Suppressor macrophage treated with lipopolysaccharide for 4 hours (primary cell): ENCODE measurements at regions not wholly inside any gene's neighbourhood (a gene's known extent, or its start where the extent isn't known, plus 50 kb on each side); places are given as distances from the start of the nearest gene placed in this dataset.

Experiments
- DNase-seq: peaks from one replicate; pipeline ENCODE4 v3.0.0-alpha.2; 2020

DNA sequence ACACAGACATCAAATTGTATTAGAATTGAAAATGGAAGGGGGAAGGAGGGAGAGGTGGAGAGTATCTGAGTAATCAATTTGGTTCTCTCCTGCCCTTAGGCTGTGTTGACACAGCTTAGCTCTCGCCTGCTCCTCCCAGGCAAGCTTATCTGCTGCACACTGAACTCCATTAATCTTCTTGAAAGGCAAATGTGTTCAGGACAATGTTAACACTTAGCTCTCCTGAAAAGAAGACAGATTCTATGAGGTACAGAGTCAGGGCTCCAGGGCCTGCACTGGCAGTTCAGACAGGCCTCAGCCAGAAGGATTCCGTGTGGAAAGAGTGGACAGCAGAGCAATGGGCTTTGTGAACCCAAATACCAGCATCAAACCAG lies 430.0 kb upstream of the TNP1 start:
- DNase-seq = no peak

DNA sequence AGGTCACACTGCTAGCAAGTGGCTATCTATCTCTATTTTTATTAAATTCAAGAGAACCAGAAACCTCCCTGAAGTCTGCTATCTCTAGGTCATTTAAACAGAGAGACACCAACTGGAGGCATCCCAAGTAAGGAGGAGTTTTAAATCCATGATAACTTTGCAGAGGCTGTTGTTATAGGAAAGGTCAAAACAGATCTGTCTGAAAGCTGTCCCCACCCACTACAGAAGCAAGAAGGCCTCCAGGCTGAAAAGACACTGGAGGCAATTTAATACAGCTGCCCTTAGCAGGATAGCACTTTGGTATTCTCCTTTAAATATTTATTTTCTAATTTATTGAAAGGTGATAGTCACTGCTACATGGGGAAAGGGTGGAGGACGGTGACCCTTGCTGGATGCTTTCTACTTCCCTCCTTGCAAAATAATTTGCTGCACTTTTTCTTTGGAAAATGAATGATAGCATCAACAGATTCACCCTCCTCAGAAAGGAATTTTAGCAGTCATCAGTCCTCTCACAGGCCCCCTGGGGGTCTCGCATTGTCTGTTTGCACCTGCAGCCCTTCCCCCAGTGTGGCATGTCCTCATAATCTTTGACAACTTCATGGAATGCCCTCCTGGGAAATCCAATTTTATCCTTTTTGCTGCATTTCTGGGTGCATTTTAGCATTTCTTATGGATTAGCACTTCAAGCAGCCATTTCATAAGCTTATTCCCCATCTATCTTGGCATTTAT lies 429.5 kb upstream of the TNP1 start:
- DNase-seq = no peak

DNA sequence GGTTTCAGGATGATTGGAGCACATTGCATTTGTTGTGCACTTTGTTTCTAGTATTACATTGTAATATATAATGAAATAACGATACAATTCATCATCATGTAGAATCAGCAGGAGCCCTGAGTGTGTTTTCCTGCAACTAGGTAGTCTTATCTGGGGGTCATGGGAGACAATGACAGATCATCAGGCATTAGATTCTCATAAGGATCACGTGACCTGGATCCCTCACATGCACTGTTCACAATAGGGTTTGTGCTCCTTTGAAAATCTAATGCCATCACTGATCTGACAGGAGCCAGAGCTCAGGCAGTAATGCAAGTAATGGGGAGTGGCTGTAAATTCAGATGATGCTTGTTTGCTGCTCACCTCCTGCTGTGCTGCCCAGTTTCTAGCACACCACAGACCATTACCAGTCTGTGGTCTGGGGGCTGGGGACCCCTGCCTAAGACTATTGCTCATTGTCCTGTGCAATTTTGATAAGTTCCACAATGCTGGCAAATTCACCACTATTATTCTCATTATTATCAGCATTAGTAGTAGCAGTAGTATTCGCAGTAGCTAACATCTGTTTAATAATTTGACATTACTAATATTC lies 428.7 kb upstream of the TNP1 start:
- no peak for DNase-seq

DNA sequence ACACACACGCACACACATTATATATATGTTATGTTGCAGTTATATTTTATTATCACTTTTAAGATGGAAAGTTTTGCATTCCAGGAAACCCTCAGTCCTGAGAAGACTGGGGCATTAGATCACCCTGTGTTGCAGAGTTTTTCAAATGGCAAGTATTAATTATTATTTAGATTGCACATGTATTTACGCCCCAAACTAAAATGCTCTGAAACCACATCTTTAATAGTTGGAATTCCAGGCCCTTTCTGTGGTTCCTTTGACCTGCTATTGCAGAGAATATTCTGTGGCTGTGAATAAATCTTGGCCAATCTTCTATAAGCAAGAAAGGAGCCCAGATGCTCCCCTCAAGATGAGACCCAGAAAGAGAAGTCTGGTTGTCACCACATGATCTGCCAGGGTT lies 427.0 kb upstream of the TNP1 start:
- DNase-seq = no peak

DNA sequence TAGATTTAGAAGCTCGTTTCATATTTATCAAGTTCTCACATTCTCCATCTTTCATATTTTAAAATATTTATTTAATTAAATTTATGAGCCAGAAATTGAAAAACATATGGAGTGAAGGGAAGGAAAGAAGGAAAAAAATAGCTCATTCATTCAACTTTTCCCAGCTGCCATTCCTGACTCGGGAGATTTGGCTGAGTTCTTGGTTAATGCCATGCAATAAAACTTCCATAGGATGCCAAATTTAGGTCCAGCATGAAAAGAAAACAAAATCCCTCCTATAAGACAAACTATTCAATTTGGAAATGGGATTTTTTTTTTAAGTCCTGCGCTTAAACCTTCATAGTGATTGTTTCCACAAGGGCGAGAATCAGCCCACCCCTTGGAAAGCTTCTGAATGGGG lies 426.1 kb upstream of the TNP1 start:
- DNase-seq = no peak

DNA sequence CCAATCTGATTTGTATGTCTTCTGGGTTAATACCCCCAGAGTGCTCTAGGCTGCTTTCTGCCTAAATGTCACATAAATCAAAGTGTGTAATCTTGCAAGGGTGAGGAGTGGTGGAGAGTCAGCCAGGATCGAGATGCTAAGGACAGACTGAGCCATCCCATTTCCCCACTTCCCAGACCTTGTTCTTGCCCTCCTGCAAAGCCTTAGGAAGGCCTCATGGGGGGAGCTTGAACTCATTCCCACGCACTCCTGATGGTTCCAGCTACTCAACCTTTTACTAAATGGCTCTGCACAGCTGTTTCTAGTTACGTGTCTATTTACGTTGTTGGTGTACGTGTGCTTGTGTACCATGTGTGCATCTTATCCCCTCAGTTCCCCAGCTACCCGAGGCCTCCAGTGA lies 423.6 kb upstream of the TNP1 start:
- no peak for DNase-seq

DNA sequence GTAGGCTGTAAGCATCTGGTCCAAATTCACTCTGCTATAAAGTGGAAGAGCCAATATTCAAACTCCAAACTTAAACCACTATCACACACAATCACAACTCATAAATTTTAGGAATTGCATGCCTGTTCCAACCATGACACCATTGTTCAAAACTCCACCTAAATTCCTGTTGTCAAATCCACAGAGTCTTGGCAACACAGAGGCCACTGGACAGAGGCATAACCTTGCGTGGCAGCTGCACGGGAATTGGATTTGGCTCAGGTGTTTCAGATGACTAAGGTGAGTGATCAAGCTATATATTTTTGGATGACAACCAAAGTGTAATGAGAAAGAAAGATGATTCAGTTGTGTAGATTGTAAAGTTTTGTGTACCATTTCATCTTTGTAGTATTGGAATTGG lies 422.7 kb upstream of the TNP1 start:
- DNase-seq = no peak

DNA sequence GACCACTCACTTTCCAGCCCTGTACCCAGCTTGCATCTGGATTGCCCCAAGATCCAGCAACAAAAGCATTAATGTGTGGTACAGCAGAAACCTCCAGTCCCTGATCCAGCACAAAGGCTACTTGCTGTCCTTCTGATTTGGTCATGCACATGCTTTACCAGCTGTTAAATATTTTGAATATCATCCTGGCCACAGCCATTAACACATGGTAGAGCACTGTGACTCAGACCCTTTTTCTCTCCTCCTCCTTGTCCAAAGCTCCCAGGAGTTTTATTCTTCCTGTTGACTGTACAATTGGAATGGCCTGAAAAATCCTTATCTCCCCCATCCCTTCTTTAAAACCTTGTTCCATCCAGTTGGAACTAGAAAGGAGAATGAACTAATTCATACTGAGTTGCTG lies 419.7 kb upstream of the TNP1 start:
- DNase-seq = no peak

DNA sequence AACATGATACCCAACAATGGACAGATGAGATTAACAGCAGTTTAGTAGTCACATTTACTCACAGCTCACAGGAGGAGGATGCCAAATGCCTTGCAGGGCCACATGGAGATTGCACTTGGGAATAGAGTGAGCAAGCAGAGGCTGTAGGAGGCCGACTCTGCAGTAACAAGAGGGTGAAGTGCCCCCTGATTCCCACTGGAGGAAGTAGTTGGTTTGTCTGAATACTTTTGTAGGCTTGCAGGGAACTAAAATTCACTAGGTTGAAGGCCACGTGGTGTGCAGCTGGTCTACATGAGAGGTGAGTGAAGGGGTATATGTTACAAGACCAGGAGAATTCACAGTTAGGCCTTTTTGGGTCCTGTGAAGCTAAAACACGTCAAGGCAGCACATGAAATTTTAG lies 419.3 kb upstream of the TNP1 start:
- DNase-seq = no peak

DNA sequence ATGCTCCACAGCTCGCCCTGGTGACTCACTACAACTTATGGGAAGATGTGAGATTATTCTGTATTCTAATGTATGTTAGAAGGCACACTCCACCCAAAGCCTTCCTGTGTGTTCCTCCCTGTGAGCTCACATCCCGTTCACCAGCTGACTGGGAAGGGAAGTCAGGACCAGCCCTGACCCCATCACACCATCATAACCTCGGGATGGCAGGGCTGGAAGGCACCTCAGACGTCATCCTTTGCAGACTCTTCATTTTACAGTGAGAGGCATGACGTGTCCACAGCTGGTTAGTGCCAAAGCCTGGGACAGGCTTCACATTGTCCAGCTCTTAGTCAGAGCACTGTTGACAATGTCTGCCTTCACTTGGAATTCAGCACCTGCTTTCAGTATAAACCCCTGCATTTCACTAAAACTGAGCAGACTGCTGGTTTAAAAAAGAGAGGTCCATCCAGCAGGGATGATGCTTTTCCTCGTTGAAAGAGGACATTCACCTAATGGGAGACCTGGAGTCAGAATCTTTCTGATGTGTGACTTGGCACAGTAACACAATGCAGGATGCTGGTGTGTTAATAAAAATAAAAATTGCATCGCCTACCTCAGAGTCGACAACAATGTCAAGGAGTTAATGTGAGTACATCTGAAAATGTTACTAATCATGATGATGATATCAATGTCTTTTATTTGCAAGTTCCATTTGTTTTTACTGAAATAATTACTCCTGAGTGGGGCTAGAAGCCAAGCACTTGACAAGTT lies 418.0 kb upstream of the TNP1 start:
- no peak for DNase-seq

DNA sequence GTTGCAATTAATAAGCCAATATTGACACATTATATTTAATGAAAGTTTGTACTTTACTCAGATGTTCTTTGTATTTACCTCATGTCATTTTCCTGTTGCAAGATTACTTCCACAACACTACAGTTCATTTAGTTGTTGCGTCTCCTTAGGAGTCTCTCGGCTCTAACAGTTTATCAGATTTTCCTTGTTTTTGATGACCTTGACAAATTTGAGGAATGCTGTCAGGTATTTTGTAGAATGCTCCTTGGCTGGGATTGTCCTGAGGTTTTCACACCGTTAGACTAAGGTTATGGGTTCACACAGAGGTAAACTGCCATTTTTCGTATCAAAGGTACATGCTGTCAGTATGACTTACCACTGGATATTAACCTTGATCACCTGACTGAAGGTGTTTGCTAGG lies 416.6 kb upstream of the TNP1 start:
- DNase-seq = no peak

DNA sequence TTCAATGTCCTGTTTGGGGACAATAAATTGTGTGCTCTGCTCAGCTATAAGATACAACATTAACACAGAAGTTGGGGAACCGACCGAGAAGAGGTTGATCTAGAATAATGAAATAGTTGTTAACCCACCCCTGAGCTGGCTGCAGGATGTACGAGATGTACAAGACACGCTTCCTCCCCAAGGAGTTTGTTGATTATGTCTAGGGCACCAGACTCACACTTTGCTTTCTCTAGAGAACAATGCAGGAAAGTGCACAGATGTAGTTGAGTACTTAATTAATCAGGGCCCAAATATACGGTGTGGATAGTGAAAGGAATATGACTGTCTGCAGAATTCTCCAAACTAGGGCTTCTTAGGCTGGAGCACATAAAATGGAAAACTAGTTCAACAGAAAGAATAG lies 415.2 kb upstream of the TNP1 start:
- no peak for DNase-seq

DNA sequence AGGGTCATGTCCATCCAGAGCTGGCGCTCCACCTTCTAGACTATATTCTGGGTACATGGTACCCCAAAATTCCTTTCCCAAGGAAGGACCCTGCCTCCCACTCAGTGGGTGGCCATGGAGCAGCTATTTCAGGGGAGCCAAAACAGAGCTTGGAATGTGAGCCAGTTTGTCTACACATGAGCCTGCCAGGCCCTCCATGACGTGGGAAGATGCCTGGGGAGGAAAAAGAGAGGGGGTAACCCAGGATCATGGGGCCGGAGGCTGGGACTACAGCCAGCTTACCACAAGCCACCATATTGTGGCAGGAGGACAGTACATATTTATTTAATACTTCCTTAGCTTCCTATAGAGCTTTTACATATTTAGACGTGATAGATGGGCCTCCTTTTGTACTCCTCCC lies 414.7 kb upstream of the TNP1 start:
- no peak for DNase-seq

DNA sequence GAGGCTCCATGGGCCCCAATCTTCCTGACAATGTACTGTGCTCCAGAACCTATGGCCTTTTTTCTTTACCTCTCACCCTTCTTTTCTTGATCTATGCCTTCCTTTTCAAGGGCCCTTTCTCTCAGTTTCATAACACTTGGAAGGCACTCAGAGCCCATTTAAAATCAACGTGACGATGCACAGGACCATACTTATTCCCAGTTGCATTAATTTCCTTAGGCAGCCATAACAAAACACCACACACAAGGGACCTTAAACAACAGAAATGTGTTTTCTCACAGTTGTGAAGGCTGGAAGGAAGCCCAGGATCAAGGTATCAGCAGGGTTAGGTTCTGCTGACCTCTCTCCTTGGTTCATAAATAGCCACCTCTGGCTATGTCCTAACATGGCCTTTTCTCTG lies 414.0 kb upstream of the TNP1 start:
- DNase-seq = no peak

DNA sequence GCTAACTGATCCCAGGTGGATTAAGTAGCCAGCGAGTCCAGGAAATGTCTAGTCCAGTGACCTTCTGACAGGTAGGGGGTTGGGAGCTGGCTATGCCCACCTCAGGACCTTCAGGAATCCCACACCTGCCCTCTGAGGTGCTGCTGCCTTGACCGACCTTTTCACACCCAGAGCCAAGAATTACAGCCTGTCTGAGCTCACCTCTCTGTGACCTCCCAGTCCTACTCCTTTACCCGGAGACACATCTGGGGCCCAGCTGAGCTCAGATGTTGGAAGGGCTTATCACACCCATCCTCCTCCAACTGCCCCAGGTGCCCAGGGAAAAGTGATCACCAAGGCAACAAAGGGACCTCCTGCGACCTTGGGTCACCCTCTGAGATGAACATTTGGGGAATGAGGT lies 413.3 kb upstream of the TNP1 start:
- DNase-seq = no peak

DNA sequence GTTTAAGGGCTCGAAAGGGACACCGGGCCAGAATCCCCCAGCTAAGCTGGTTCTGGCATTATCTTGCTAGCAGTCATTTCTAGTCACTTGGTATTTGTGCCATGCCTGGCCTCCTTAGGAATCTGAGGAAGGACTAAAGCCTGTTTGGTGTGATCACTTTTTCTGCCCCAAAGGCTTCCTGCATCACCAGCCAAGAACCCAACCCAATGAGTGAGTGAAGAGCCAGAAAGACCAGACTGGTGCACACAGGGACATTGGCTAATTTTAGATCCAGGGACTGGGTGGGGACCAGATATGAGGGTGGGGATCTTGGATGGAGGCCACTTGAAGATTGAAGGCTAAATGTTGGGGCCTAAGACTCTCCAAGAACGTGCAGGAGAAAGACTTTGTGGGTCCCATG lies 411.9 kb upstream of the TNP1 start:
- DNase-seq = no peak

DNA sequence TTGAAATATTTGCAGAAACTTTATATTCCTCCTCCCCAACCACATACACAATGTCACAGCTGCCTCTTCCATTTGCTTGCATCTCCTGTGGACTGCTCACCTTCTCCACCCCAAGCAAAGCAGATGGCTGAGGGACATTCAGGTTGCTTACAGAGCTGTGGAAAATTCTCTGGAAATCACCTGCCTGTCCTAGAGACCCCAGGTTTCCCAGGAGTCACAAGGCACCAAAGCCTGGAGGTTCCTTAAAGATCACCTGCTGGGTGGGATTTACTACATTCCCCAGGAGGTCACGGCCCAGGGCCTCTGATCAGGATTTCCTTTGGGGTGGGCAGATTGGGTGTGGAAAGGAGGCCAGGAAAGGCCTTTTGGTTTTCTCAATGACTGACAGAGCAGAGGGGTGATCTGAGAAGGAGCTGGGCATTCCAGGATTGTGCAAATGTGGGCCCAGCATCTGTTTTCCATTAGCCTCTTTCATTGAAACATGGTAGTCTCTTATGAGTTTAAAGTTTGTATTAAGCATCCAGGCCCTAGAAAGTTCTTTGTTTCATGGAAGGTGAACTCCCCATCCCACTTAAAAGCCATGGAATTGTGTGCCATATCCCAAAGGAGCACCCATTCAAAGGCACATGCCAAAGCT lies 410.7 kb upstream of the TNP1 start:
- DNase-seq = no peak

DNA sequence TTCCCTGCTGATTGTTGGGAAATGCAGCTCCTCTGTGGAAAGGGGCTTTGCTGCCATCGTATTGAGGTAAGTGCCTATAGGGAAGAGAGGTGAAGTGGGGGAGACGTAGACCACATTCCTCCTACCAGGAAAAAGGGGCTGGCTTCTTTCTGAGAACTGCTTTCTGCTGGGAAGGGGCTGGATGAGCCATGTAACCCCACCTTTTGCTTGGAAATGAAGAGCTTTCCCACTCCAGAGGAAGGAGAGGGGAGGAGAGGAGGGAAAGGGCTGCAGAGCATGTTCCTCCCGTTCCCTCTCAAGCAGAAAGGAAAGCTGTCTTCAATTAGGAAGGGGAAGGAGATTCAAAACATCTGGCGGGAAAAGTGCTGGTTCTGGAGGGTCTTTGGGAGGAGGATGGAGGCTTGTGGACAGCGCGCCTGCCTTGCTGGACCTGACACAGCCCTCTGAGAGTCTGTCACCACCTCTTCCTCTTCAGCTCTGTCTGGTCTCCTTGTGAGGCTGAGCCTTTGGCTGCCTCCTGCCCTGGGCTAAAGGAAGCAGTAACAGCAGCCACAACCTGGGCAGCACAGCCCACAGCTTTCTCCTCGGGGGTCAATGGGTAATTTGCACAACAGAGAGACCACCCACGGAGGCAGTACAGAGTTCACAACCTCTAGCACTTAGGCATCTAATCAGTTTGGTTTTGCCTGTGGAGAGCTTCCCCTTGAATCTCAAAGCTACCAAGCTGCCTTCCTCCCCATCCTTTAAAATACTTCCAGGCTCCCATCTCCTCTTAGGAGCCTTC lies 410.0 kb upstream of the TNP1 start:
- no peak for DNase-seq

DNA sequence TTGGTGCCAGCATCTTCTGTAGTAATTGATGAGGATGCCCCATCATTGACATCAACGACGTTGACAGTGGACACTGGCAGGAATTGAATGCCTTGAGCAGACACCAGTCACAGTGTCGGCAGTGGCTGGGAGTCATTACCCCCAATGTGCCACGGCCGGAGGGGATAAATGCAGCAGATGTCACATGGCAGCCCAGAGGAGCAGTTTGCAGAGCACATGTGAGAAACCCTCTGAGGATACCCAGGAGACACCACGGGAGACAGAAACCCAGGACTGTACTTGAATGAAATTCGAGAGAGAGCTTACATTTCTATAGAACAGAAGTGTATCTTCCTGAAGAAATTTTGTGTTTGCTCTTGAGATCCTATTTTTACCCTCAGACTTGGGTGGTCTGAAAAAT lies 409.1 kb upstream of the TNP1 start:
- no peak for DNase-seq

DNA sequence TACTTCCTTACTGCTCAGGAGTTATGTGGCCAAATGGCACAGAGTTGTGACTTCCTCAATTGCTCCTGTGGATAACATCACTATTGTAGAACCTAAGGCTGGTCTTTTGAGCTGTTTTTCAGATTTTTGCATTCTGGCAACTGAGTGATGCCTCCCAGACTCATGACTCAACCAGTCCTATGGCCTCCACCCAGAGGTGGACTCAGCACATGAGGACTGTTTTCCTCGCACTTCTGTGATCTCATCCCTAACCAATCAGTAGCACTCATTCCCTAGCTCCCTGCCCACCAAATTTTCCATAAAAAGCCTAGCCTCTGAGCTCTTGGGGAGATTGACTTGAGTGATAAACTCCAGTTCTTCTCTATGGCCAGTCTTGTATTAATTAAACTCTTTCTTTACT lies 407.9 kb upstream of the TNP1 start:
- no peak for DNase-seq

DNA sequence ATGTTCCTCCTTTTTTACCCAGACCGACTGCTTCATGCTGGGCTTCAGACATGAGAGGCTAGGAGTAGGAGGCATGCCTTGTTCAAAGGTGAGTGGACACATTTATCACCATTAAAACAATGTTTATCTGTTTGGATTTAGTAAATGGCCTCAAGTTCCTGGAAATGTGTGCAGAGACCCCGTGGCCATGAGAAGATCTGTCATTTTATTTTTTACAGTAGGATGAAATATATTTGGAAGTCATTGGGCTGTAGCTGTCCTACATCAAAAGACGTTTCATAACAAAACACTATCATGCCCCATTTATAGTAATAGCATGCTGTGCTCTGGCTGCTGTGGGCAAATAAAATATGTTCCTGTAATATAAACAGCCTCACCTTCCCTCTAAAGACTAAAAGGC lies 403.9 kb upstream of the TNP1 start:
- no peak for DNase-seq

DNA sequence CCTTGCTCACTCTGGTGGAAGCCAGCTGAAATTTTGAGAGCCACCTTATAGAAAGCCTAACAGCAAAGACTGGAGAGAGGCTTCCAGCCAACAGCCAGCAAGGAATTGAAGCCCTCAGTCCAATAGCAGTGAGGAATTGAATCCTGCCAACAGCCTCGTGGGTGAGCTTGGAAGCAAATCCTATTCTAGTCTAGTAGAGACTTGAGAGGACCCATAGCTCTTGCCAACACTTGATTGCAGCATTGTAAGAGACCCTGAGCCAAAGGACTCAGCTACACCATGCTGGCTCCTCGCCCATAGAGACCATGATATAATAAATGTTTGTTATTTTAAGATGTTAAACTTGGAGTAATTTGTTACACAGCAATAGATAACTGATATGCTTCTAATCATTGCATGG lies 403.0 kb upstream of the TNP1 start:
- DNase-seq = no peak

DNA sequence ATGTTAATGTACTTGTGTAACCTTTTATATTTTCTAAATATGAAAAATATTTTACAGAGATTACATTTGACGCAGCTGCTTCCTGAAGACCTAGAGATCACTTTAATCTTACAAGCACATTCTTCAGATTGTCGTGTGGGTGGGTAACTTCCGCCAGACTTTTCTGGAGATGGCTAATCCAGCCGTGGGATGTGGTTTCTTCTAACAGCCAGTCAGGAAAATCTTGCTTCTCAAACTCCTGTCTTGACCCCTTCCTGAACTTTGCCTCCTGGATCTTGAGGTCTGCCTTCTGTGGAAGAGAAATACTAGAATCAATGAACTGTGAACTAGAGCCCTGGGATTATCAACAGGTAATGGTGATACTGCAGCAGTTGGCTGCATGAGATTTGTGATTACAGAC lies 401.6 kb upstream of the TNP1 start:
- no peak for DNase-seq
